Left ventricle myocardium inferior (tissue), 1 donor: ENCODE measurements at regions not wholly inside any gene's neighbourhood (a gene's known extent, or its start where the extent isn't known, plus 50 kb on each side); places are given as distances from the start of the nearest gene placed in this dataset.

Experiments
- DNase-seq: peaks from one replicate; pipeline ENCODE4 v3.0.0-alpha.2; 2020
- H3K27ac ChIP-seq: fragments of 200-600 bp; replicated peaks from 2 replicates; pipeline ENCODE4 v1.8.0; 2021
- H3K27me3 ChIP-seq: fragments of 200-600 bp; 2 replicates; pipeline ENCODE4 v1.8.0; 2021; ENCODE audit warnings: low read depth
- H3K36me3 ChIP-seq: fragments of 200-600 bp; 2 replicates; pipeline ENCODE4 v1.8.0; 2021
- H3K4me1 ChIP-seq: fragments of 200-600 bp; 2 replicates; pipeline ENCODE4 v1.8.0; 2021
- H3K4me3 ChIP-seq: fragments of 200-600 bp; 2 replicates; pipeline ENCODE4 v1.8.0; 2021; ENCODE audit warnings: mild to moderate bottlenecking, moderate library complexity
- H3K9me3 ChIP-seq: fragments of 200-600 bp; replicated peaks from 2 replicates; pipeline ENCODE4 v1.8.0; 2021
- CTCF ChIP-seq: fragments of 200-600 bp; IDR thresholded peaks from 2 replicates; pipeline ENCODE4 v1.8.0; 2021; ENCODE audit warnings: antibody characterized with exemption, mild to moderate bottlenecking, borderline replicate concordance
- intact Hi-C: fragments of 100-400 bp; cut with micrococcal nuclease; formaldehyde crosslinking; loops from one replicate; pipeline ENCODE4 v1.11.0; 2022
- donor health status: DM: no; HTN: yes; CAD: no; lungs with severe emphysema.

GRCh38 chr15:57875347-57875746 lies 168.8 kb downstream of the POLR2M start:
- DNase-seq: no peak
- H3K36me3 ChIP-seq: no peaks in the 10 kb centered on the region
- intact Hi-C loops: no loop called here
- no peak for TF ChIP-seq CTCF
- H3K27me3 ChIP-seq: no peaks in the 10 kb centered on the region
- H3K4me1 ChIP-seq: no peaks in the 10 kb centered on the region
- H3K27ac ChIP-seq: no peak overlapping the region
- H3K9me3 ChIP-seq: peaks cover 29% of the 10 kb centered on the region
- H3K4me3 ChIP-seq: no peak overlapping the region

- Histone ChIP-seq H3K4me3 (no peak overlapping the region), H3K4me1 (no peaks in the 10 kb centered on the region), H3K27me3 (no peaks in the 10 kb centered on the region), H3K27ac (no peak overlapping the region), H3K9me3 (peaks cover 29% of the 10 kb centered on the region), H3K36me3 (no peaks in the 10 kb centered on the region)
- intact Hi-C loops: no loop called here
- no peak for TF ChIP-seq CTCF
- no peak for DNase-seq
Measured at GRCh38 chr15:57878573-57878972, 172.1 kb downstream of the POLR2M start.

GRCh38 chr15:57881361-57881760 lies 174.8 kb downstream of the POLR2M start:
- no peaks in the 10 kb centered on the region for H3K36me3 ChIP-seq
- H3K4me1 ChIP-seq: no peaks in the 10 kb centered on the region
- DNase-seq: no peak
- intact Hi-C loops: no loop called here
- H3K27ac ChIP-seq: no peak overlapping the region
- peaks cover 5% of the 10 kb centered on the region for H3K9me3 ChIP-seq
- TF ChIP-seq CTCF: no peak
- no peak overlapping the region for H3K4me3 ChIP-seq
- no peaks in the 10 kb centered on the region for H3K27me3 ChIP-seq

GRCh38 chr15:57881972-57882371 lies 175.5 kb downstream of the POLR2M start:
- H3K36me3 ChIP-seq: no peaks in the 10 kb centered on the region
- no peak for TF ChIP-seq CTCF
- no peak overlapping the region for H3K27ac ChIP-seq
- no peaks in the 10 kb centered on the region for H3K4me1 ChIP-seq
- no peak overlapping the region for H3K4me3 ChIP-seq
- H3K27me3 ChIP-seq: no peaks in the 10 kb centered on the region
- DNase-seq: no peak
- intact Hi-C loops: no loop called here
- H3K9me3 ChIP-seq: no peaks in the 10 kb centered on the region

- no peak for DNase-seq
- intact Hi-C loops: no loop called here
- TF ChIP-seq CTCF: no peak
- Histone ChIP-seq H3K4me1 (no peaks in the 10 kb centered on the region), H3K27ac (no peak overlapping the region), H3K4me3 (no peak overlapping the region), H3K36me3 (no peaks in the 10 kb centered on the region), H3K27me3 (no peaks in the 10 kb centered on the region), H3K9me3 (no peaks in the 10 kb centered on the region)
Measured at GRCh38 chr15:57883701-57884100, 177.2 kb downstream of the POLR2M start.

GRCh38 chr15:57884936-57885335 lies 178.4 kb downstream of the POLR2M start:
- Histone ChIP-seq H3K27ac (no peak overlapping the region), H3K4me3 (no peak overlapping the region), H3K36me3 (no peaks in the 10 kb centered on the region), H3K9me3 (no peaks in the 10 kb centered on the region), H3K4me1 (no peaks in the 10 kb centered on the region), H3K27me3 (no peaks in the 10 kb centered on the region)
- intact Hi-C loops: loop anchor here (5.0 kb wide), 1 partner anchor 202 kb away; no protein-coding TSS in a partner anchor
- TF ChIP-seq CTCF: no peak
- no peak for DNase-seq
